Parathyroid adenoma (tissue), 2 donors: ENCODE measurements at regions not wholly inside any gene's neighbourhood (a gene's known extent, or its start where the extent isn't known, plus 50 kb on each side); places are given as distances from the start of the nearest gene placed in this dataset.

ENCODE experiments used
- H2AFZ ChIP-seq: fragments of 300-600 bp; sonication (generic); one replicate; pipeline ENCODE4 v1.7.0; 2017; ENCODE audit warnings: antibody characterized with exemption, mild to moderate bottlenecking
- H3K27ac ChIP-seq: fragments of 300-600 bp; sonication (generic); one replicate; pipeline ENCODE4 v1.7.0; 2017
- H3K27me3 ChIP-seq: fragments of 300-600 bp; sonication (generic); one replicate; pipeline ENCODE4 v1.7.0; 2017; ENCODE audit warnings: low read length; ENCODE audit not compliant: control insufficient read depth, insufficient read depth
- H3K36me3 ChIP-seq: fragments of 300-600 bp; sonication (generic); one replicate; pipeline ENCODE4 v1.7.0; 2017; ENCODE audit warnings: low read length; ENCODE audit not compliant: control insufficient read depth, insufficient read depth
- H3K4me1 ChIP-seq: fragments of 300-600 bp; sonication (generic); one replicate; pipeline ENCODE4 v1.7.0; 2017; ENCODE audit warnings: control low read depth
- H3K4me2 ChIP-seq: fragments of 300-600 bp; sonication (generic); one replicate; pipeline ENCODE4 v1.7.0; 2017; ENCODE audit warnings: low read length
- H3K4me3 ChIP-seq: fragments of 300-600 bp; sonication (generic); one replicate; pipeline ENCODE4 v1.7.0; 2017; ENCODE audit warnings: low read depth, low read length
- H3K79me2 ChIP-seq: fragments of 300-600 bp; sonication (generic); one replicate; pipeline ENCODE4 v1.7.0; 2017; ENCODE audit warnings: control low read depth
- H3K9ac ChIP-seq: fragments of 300-600 bp; sonication (generic); one replicate; pipeline ENCODE4 v1.7.0; 2017; ENCODE audit warnings: mild to moderate bottlenecking
- H3K9me3 ChIP-seq: fragments of 300-600 bp; sonication (generic); one replicate; pipeline ENCODE4 v1.7.0; 2017; ENCODE audit warnings: low read length; ENCODE audit not compliant: control insufficient read depth
- TF ChIP-seq, protein P1 (sequence below): fragments of 300-600 bp; sonication (generic); IDR thresholded peaks from one replicate; pipeline ENCODE4 v1.7.0; 2017; ENCODE audit warnings: antibody characterized with exemption, mild to moderate bottlenecking
- donor health status: primary hyperparathyroidism.

DNA sequence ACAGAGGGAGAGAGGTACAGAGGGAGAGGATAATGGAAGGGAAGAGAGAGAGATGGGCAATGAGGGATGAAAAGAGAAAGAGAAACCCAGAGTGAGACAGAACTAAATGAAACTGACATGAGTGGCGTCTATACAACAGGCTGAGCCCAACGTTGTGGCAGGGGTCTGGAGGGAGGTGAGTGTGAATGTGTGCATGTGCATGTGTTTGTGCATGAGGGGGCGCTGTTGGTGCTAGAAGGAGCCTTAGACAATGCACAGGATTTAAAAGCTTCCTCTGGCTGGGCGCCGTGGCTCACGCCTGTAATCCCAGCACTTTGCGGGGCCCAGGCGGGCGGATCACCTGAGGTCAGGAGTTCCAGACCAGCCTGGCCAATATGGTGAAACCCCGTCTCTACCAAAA, 454.8 kb upstream of the CDH11 start:
- H2AFZ ChIP-seq, result no peak overlapping the region
- no peaks in the 10 kb centered on the region for H3K36me3 ChIP-seq
- TF ChIP-seq, protein P1, sequence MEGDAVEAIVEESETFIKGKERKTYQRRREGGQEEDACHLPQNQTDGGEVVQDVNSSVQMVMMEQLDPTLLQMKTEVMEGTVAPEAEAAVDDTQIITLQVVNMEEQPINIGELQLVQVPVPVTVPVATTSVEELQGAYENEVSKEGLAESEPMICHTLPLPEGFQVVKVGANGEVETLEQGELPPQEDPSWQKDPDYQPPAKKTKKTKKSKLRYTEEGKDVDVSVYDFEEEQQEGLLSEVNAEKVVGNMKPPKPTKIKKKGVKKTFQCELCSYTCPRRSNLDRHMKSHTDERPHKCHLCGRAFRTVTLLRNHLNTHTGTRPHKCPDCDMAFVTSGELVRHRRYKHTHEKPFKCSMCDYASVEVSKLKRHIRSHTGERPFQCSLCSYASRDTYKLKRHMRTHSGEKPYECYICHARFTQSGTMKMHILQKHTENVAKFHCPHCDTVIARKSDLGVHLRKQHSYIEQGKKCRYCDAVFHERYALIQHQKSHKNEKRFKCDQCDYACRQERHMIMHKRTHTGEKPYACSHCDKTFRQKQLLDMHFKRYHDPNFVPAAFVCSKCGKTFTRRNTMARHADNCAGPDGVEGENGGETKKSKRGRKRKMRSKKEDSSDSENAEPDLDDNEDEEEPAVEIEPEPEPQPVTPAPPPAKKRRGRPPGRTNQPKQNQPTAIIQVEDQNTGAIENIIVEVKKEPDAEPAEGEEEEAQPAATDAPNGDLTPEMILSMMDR, result no peak
- H3K27me3 ChIP-seq, result no peaks in the 10 kb centered on the region
- H3K9ac ChIP-seq, result no peak overlapping the region
- H3K27ac ChIP-seq, result no peak overlapping the region
- H3K79me2 ChIP-seq, result no peaks in the 10 kb centered on the region
- H3K4me3 ChIP-seq, result no peak overlapping the region
- no peaks in the 10 kb centered on the region for H3K4me1 ChIP-seq
- H3K4me2 ChIP-seq, result no peak overlapping the region
- H3K9me3 ChIP-seq, result no peaks in the 10 kb centered on the region

DNA sequence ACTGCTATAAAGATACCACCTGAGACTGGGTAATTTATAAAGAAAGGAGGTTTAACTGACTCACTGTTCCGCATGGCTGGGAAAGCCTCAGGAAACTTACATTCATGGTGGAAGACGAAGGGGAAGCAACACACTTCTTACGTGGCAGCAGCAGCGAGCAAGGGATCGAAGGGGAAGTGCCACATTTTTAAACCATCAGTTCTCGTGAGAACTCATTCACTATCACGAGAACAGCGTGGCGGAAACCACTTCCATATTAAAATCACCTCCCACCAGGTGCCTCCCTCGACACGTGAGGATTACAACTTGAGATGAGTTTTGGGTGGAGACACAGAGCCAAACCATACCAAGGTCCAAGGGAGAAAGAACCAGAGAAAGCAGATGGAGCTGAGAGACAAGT, 454.3 kb upstream of the CDH11 start:
- Histone ChIP-seq H3K27ac (no peak overlapping the region), H3K9me3 (no peaks in the 10 kb centered on the region), H3K4me1 (no peaks in the 10 kb centered on the region), H3K36me3 (no peaks in the 10 kb centered on the region), H3K9ac (no peak overlapping the region), H3K4me3 (no peak overlapping the region), H3K4me2 (no peak overlapping the region), H3K27me3 (no peaks in the 10 kb centered on the region), H2AFZ (no peak overlapping the region), H3K79me2 (no peaks in the 10 kb centered on the region)
- TF ChIP-seq, protein P1, result no peak

DNA sequence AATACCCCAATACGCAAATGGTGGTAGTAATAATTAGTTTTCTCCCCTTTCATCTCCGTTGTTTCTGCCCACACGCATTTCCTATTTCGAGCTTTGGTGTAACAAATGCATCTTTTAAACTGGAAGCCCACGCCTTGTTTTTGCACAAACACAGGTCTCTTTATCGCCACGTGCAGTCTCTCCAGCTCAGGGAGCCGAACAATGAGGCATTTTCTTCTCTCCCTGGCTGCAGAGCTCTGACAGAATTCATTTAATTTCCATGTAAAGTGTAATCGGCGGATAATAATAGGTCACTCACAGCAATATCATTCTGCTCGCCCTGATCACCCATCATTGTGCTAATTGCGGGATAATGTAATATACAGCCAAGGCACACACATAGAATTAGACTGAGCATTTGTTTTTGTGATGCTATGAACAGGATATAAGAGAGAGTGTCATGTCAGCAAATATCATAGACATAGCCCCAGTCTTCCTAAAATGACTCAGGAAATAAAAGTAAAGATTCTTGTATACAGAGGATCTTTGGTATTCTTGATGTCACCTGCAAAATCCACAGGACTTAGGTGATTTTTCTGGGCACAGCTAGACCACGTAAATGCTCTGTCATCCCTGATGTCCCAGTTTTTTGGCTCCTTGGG, 452.6 kb upstream of the CDH11 start:
- H3K9ac ChIP-seq, result no peak overlapping the region
- no peaks in the 10 kb centered on the region for H3K27me3 ChIP-seq
- TF ChIP-seq, protein P1, result no peak
- H3K4me3 ChIP-seq, result no peak overlapping the region
- no peaks in the 10 kb centered on the region for H3K36me3 ChIP-seq
- H3K9me3 ChIP-seq, result peaks cover 3% of the 10 kb centered on the region
- H3K79me2 ChIP-seq, result no peaks in the 10 kb centered on the region
- H3K27ac ChIP-seq, result no peak overlapping the region
- no peak overlapping the region for H2AFZ ChIP-seq
- no peak overlapping the region for H3K4me2 ChIP-seq
- H3K4me1 ChIP-seq, result no peaks in the 10 kb centered on the region

DNA sequence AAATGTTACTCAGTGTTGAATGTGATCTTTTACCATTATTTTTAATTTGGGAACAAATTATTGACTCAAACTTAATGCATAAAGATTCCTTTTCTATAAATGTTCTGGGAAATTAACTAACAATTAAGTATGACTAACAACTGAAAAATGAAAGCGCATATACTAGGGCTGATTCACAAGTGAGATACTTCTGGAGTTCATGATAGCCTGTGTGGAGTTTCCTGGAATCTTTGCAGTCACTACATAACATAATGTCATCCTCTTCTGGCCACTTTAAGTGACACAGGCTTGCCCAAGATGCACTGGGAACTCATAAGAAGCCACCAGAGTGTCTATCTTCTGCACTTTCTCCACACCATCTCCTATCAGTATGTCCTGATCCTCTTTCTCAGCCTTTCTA, 450.3 kb upstream of the CDH11 start:
- Histone ChIP-seq H3K27me3 (no peaks in the 10 kb centered on the region), H3K27ac (no peak overlapping the region), H3K4me2 (no peak overlapping the region), H3K79me2 (no peaks in the 10 kb centered on the region), H3K9ac (no peak overlapping the region), H2AFZ (no peak overlapping the region), H3K36me3 (no peaks in the 10 kb centered on the region), H3K4me1 (no peaks in the 10 kb centered on the region), H3K4me3 (no peak overlapping the region), H3K9me3 (peaks cover 3% of the 10 kb centered on the region)
- TF ChIP-seq, protein P1, result no peak

DNA sequence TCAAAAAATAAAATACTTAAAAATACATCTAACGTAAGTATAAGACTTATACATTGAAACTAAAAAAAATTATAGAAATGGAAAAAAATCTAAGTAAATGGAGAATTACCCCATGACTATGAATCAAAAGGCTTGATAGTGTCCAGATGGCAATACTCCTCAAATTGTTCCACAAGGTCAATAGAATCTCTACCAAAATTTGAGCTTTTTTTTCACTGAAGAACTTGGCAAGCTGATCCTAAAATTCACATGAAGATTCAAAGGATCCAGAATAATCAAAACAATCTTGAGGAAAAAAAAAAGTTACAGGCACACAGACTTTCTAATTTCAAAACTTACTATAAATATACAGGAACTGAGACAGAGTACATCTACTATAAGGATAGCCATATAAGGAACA, 448.4 kb upstream of the CDH11 start:
- Histone ChIP-seq H3K27ac (no peak overlapping the region), H3K36me3 (no peaks in the 10 kb centered on the region)
- TF ChIP-seq, protein P1, result no peak

More for the DNA sequence above, 448.4 kb upstream of the CDH11 start:
- peaks cover 3% of the 10 kb centered on the region for H3K9me3 ChIP-seq
- no peak overlapping the region for H3K4me3 ChIP-seq
- no peaks in the 10 kb centered on the region for H3K27me3 ChIP-seq
- no peak overlapping the region for H3K4me2 ChIP-seq
- H2AFZ ChIP-seq, result no peak overlapping the region
- no peak overlapping the region for H3K9ac ChIP-seq
- H3K79me2 ChIP-seq, result no peaks in the 10 kb centered on the region
- no peaks in the 10 kb centered on the region for H3K4me1 ChIP-seq
